Activated T-helper 1 cell treated with anti-CD3 and anti-CD28 coated beads, Interleukin-12 subunit alpha, Interleukin-12 subunit beta, Interleukin-2, Interleukin-4 antibody, amounts not matched to agents 30 ng/mL and 10 ng/mL and 1 ng/mL, durations not matched to agents 14 hours and 24 hours and 36 hours (primary cell): ENCODE measurements at regions not wholly inside any gene's neighbourhood (a gene's known extent, or its start where the extent isn't known, plus 50 kb on each side); places are given as distances from the start of the nearest gene placed in this dataset.
"Not testable (repeated sequence)": the region's sequence is repeated elsewhere in the genome, so short reads cannot be mapped to it uniquely, and the experiment has no call there.

Experiments used
- DNase-seq: peaks from one replicate; pipeline ENCODE4 v3.0.0; 2021; ENCODE audit warnings: low spot score
- H3K27ac Mint-ChIP-seq: one replicate; pipeline ENCODE4 v1.8.0; 2021; ENCODE audit warnings: mild to moderate bottlenecking, mixed read lengths
- H3K27me3 Mint-ChIP-seq: one replicate; pipeline ENCODE4 v1.8.0; 2022; ENCODE audit warnings: mild to moderate bottlenecking, moderate library complexity, mixed read lengths; ENCODE audit not compliant: insufficient read depth
- H3K36me3 Mint-ChIP-seq: one replicate; pipeline ENCODE4 v1.8.0; 2021; ENCODE audit warnings: low read depth, mixed read lengths
- H3K4me1 Mint-ChIP-seq: one replicate; pipeline ENCODE4 v1.8.0; 2021; ENCODE audit warnings: low read depth, mixed read lengths
- H3K4me3 Mint-ChIP-seq: one replicate; pipeline ENCODE4 v1.8.0; 2021; ENCODE audit warnings: mild to moderate bottlenecking, moderate library complexity, mixed read lengths
- H3K9me3 Mint-ChIP-seq: one replicate; pipeline ENCODE4 v1.8.0; 2021; ENCODE audit warnings: mixed read lengths
- intact Hi-C: fragments of 100-400 bp; cut with micrococcal nuclease; formaldehyde crosslinking; loops from one replicate; pipeline ENCODE4 v1.15.1; 2024

- no peaks in the 10 kb centered on the region for H3K27me3 Mint-ChIP-seq
- intact Hi-C loops, result no loop called here
- DNase-seq, result no peak
- H3K9me3 Mint-ChIP-seq, result peaks cover 4% of the 10 kb centered on the region
- H3K27ac Mint-ChIP-seq, result no peak overlapping the region
- peaks cover 7% of the 10 kb centered on the region for H3K36me3 Mint-ChIP-seq
- H3K4me3 Mint-ChIP-seq, result no peak overlapping the region
- H3K4me1 Mint-ChIP-seq, result peaks cover 31% of the 10 kb centered on the region
Measured at GRCh38 chr21:14740116-14740515, 194.0 kb upstream of the SAMSN1 start.

- intact Hi-C loops, result loop anchor here (2.0 to 5.0 kb wide), 4 partner anchors 107 to 337 kb away; no protein-coding TSS in a partner anchor
- H3K9me3 Mint-ChIP-seq, result peaks cover 4% of the 10 kb centered on the region
- no peak for DNase-seq
- no peaks in the 10 kb centered on the region for H3K27me3 Mint-ChIP-seq
- H3K27ac Mint-ChIP-seq, result no peak overlapping the region
- no peak overlapping the region for H3K4me3 Mint-ChIP-seq
- H3K36me3 Mint-ChIP-seq, result peaks cover 7% of the 10 kb centered on the region
- H3K4me1 Mint-ChIP-seq, result peaks cover 32% of the 10 kb centered on the region
Measured at GRCh38 chr21:14739590-14739989, 193.5 kb upstream of the SAMSN1 start.

GRCh38 chr21:14738576-14738975, 192.5 kb upstream of the SAMSN1 start:
- H3K4me1 Mint-ChIP-seq, result peaks cover 39% of the 10 kb centered on the region
- intact Hi-C loops, result loop anchor here (1.0 to 5.0 kb wide), 8 partner anchors 35 to 355 kb away; partner anchors contain the start of gene HSPA13
- not testable (repeated sequence) for DNase-seq, H3K36me3 Mint-ChIP-seq, H3K27ac Mint-ChIP-seq, H3K9me3 Mint-ChIP-seq, H3K4me3 Mint-ChIP-seq, H3K27me3 Mint-ChIP-seq

- intact Hi-C loops, result loop anchor here (1.0 to 5.0 kb wide), 12 partner anchors 15 to 355 kb away; partner anchors contain the start of gene HSPA13
- Mint-ChIP-seq H3K4me3 (no peak overlapping the region), H3K27ac (peak overlapping the region; percentile 9), H3K9me3 (peaks cover 7% of the 10 kb centered on the region), H3K27me3 (no peaks in the 10 kb centered on the region), H3K4me1 (peaks cover 40% of the 10 kb centered on the region), H3K36me3 (peaks cover 9% of the 10 kb centered on the region)
- DNase-seq, result peak; percentile 41
Measured at GRCh38 chr21:14737922-14738321, 191.8 kb upstream of the SAMSN1 start.

GRCh38 chr21:14737284-14737691, 191.2 kb upstream of the SAMSN1 start:
- DNase-seq, result no peak
- peaks cover 40% of the 10 kb centered on the region for H3K4me1 Mint-ChIP-seq
- H3K27ac Mint-ChIP-seq, result peak overlapping the region; percentile 35
- peaks cover 7% of the 10 kb centered on the region for H3K9me3 Mint-ChIP-seq
- intact Hi-C loops, result loop anchor here (2.0 to 5.0 kb wide), 6 partner anchors 14 to 284 kb away; no protein-coding TSS in a partner anchor
- peaks cover 9% of the 10 kb centered on the region for H3K36me3 Mint-ChIP-seq
- no peaks in the 10 kb centered on the region for H3K27me3 Mint-ChIP-seq
- no peak overlapping the region for H3K4me3 Mint-ChIP-seq

GRCh38 chr21:14736672-14737071, 190.6 kb upstream of the SAMSN1 start:
- Mint-ChIP-seq H3K4me3 (no peak overlapping the region), H3K27me3 (no peaks in the 10 kb centered on the region), H3K4me1 (peaks cover 40% of the 10 kb centered on the region), H3K36me3 (peaks cover 9% of the 10 kb centered on the region), H3K27ac (peak overlapping the region; percentile 35), H3K9me3 (peaks cover 7% of the 10 kb centered on the region)
- intact Hi-C loops, result loop anchor here (1.0 to 5.0 kb wide), 8 partner anchors 14 to 284 kb away; no protein-coding TSS in a partner anchor
- no peak for DNase-seq

GRCh38 chr21:14736162-14736561, 190.0 kb upstream of the SAMSN1 start:
- DNase-seq, result peak; percentile 16
- peak overlapping the region; percentile 73 for H3K27ac Mint-ChIP-seq
- H3K27me3 Mint-ChIP-seq, result no peaks in the 10 kb centered on the region
- H3K9me3 Mint-ChIP-seq, result peaks cover 7% of the 10 kb centered on the region
- peaks cover 9% of the 10 kb centered on the region for H3K36me3 Mint-ChIP-seq
- H3K4me1 Mint-ChIP-seq, result peaks cover 40% of the 10 kb centered on the region
- intact Hi-C loops, result loop anchor here (1.0 to 5.0 kb wide), 8 partner anchors 13 to 283 kb away; no protein-coding TSS in a partner anchor
- peak overlapping the region; percentile 45 for H3K4me3 Mint-ChIP-seq

GRCh38 chr21:14734833-14735232, 188.7 kb upstream of the SAMSN1 start:
- H3K27ac Mint-ChIP-seq, result no peak overlapping the region

GRCh38 chr21:14734191-14734590, 188.1 kb upstream of the SAMSN1 start:
- intact Hi-C loops, result no loop called here
- no peak overlapping the region for H3K4me3 Mint-ChIP-seq
- H3K36me3 Mint-ChIP-seq, result peaks cover 5% of the 10 kb centered on the region
- H3K27ac Mint-ChIP-seq, result no peak overlapping the region
- H3K27me3 Mint-ChIP-seq, result no peaks in the 10 kb centered on the region
- no peak for DNase-seq
- peaks cover 40% of the 10 kb centered on the region for H3K4me1 Mint-ChIP-seq
- H3K9me3 Mint-ChIP-seq, result peaks cover 7% of the 10 kb centered on the region

More at GRCh38 chr21:14734833-14735232, 188.7 kb upstream of the SAMSN1 start:
- intact Hi-C loops, result loop anchor here (5.0 kb wide), 2 partner anchors 103 to 163 kb away; no protein-coding TSS in a partner anchor
- no peaks in the 10 kb centered on the region for H3K27me3 Mint-ChIP-seq
- peaks cover 7% of the 10 kb centered on the region for H3K9me3 Mint-ChIP-seq
- H3K4me1 Mint-ChIP-seq, result peaks cover 40% of the 10 kb centered on the region
- H3K4me3 Mint-ChIP-seq, result no peak overlapping the region
- peaks cover 5% of the 10 kb centered on the region for H3K36me3 Mint-ChIP-seq
- no peak for DNase-seq

- peaks cover 27% of the 10 kb centered on the region for H3K4me1 Mint-ChIP-seq
- no peak for DNase-seq
- intact Hi-C loops, result no loop called here
- H3K27me3 Mint-ChIP-seq, result no peaks in the 10 kb centered on the region
- no peak overlapping the region for H3K4me3 Mint-ChIP-seq
- H3K36me3 Mint-ChIP-seq, result peaks cover 5% of the 10 kb centered on the region
- H3K27ac Mint-ChIP-seq, result no peak overlapping the region
- H3K9me3 Mint-ChIP-seq, result peaks cover 7% of the 10 kb centered on the region
Measured at GRCh38 chr21:14725219-14725618, 179.1 kb upstream of the SAMSN1 start.

- peaks cover 7% of the 10 kb centered on the region for H3K9me3 Mint-ChIP-seq
- DNase-seq, result no peak
- peaks cover 35% of the 10 kb centered on the region for H3K4me1 Mint-ChIP-seq
- H3K4me3 Mint-ChIP-seq, result peak overlapping the region; percentile 4
- H3K36me3 Mint-ChIP-seq, result peaks cover 7% of the 10 kb centered on the region
- intact Hi-C loops, result loop anchor here (2.0 to 5.0 kb wide), 3 partner anchors 14 to 231 kb away; no protein-coding TSS in a partner anchor
- H3K27me3 Mint-ChIP-seq, result no peaks in the 10 kb centered on the region
- peak overlapping the region; percentile 29 for H3K27ac Mint-ChIP-seq
Measured at GRCh38 chr21:14722841-14723483, 176.8 kb upstream of the SAMSN1 start.

GRCh38 chr21:14720237-14720636, 174.1 kb upstream of the SAMSN1 start:
- H3K27ac Mint-ChIP-seq, result no peak overlapping the region

GRCh38 chr21:14718951-14719350, 172.8 kb upstream of the SAMSN1 start:
- Mint-ChIP-seq H3K9me3 (peaks cover 7% of the 10 kb centered on the region), H3K27ac (no peak overlapping the region), H3K4me1 (peaks cover 22% of the 10 kb centered on the region), H3K36me3 (peaks cover 8% of the 10 kb centered on the region), H3K27me3 (no peaks in the 10 kb centered on the region), H3K4me3 (no peak overlapping the region)
- DNase-seq, result no peak
- intact Hi-C loops, result no loop called here

More at GRCh38 chr21:14720237-14720636, 174.1 kb upstream of the SAMSN1 start:
- Mint-ChIP-seq H3K4me3 (no peak overlapping the region), H3K36me3 (peaks cover 7% of the 10 kb centered on the region), H3K9me3 (peaks cover 7% of the 10 kb centered on the region), H3K27me3 (no peaks in the 10 kb centered on the region), H3K4me1 (peaks cover 22% of the 10 kb centered on the region)
- intact Hi-C loops, result loop anchor here (5.0 kb wide), 1 partner anchor 228 kb away; no protein-coding TSS in a partner anchor
- no peak for DNase-seq
